Activated CD8-positive, alpha-beta memory T cell treated with anti-CD3 and anti-CD28 coated beads for 24 hours (primary cell): ENCODE measurements at regions not wholly inside any gene's neighbourhood (a gene's known extent, or its start where the extent isn't known, plus 50 kb on each side); places are given as distances from the start of the nearest gene placed in this dataset.

Experiments used
- DNase-seq: peaks from one replicate; pipeline ENCODE4 v3.0.0-alpha.2; 2020

GRCh38 chr11:119902656-119903231, 173.7 kb upstream of the NECTIN1 start:
- DNase-seq: no peak

- DNase-seq: no peak
These were observed 172.9 kb upstream of the NECTIN1 start for GRCh38 chr11:119901657-119902577.

GRCh38 chr11:119899997-119900396, 171.0 kb upstream of the NECTIN1 start:
- DNase-seq: no peak

DNA sequence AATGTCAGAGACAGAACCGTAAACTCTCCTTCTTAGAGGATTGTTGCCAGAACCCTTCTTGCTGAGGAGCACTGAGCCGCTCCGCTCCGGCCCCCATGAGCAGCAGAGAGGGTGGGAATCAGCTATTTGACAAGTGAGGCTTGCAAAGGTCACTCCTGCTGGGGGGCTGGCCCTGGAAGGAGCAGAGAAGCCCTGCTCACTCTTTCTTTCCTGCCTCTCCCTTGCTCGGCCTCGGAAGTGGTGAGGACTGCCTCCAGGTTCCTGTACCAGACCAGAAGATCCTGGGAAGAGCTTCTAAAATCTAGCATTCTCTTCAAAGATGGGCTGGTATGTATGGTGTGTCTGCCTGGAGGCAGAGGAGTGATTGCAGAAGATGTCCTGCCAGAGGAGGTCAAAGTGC, 168.6 kb upstream of the NECTIN1 start:
- DNase-seq: no peak

DNA sequence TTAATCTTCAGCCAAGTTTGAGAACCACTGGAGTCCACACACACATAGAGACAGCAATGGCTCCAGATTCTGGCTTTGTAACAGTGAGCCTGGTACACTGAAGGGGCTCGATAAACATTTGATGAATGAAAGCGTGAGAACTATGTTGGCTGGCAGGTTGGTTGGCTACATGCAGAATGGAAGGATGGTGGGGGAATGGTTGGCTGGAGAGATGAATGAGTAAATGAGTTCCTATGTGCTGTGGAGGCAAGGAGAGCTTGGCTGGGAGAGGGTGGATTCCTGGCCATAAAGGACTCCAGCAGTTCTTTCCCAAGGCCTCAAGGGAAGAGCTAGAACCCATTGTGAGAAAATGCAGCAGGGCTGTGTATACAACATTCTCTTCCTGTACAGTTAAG, 168.0 kb upstream of the NECTIN1 start:
- no peak for DNase-seq

- no peak for DNase-seq
These were observed 167.5 kb upstream of the NECTIN1 start for GRCh38 chr11:119896387-119897045.

GRCh38 chr11:119895981-119896380, 167.0 kb upstream of the NECTIN1 start:
- no peak for DNase-seq

GRCh38 chr11:119894916-119895315, 165.9 kb upstream of the NECTIN1 start:
- no peak for DNase-seq

GRCh38 chr11:119892311-119892808, 163.4 kb upstream of the NECTIN1 start:
- DNase-seq: no peak

- no peak for DNase-seq
These were observed 162.2 kb upstream of the NECTIN1 start for GRCh38 chr11:119891055-119891768.

DNA sequence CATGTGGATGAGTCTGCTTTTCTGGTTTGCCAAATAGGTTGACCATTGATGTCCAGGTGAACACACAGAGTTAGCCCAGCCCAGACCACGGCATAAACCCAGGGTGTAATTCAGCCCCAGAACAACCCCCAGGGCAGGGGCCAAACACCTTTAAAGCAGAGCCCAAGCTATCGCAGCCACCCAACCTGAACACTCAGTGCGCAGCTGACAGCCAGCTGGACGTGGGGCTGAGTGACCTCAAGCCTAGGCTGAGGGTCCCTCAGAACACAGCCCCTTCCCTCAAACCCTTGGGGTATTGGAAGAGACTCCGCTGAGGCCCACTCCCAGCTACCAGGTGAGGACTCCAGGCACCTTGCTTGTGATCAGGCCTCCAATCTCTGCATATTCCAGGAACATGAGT, 161.5 kb upstream of the NECTIN1 start:
- DNase-seq: no peak

DNA sequence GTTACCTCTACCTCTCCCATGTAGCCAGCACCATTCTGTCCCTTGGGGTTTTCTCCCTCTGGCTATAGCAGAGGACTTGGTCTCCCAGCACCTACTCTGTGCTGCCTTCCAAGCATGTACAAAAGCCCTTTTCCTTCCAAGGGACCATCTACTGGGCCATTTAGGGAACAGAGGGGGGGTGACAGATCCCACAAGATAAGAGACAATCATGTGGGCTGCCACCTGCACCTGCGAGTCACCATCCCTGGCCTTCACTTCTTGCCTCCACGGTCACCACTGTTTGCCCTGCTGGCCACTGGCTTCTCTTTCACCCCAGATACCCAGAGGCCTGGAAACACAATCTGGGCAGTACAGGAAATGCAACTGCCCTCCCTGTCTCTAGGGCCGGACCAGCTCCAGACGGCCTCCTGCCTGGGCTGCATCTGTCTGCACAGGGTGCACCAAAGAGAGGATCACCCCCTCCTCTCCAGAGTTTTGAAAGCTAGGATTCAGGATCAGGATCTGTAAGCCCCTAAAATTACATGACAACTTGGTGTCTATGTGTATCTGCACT, 160.8 kb upstream of the NECTIN1 start:
- DNase-seq: no peak

DNA sequence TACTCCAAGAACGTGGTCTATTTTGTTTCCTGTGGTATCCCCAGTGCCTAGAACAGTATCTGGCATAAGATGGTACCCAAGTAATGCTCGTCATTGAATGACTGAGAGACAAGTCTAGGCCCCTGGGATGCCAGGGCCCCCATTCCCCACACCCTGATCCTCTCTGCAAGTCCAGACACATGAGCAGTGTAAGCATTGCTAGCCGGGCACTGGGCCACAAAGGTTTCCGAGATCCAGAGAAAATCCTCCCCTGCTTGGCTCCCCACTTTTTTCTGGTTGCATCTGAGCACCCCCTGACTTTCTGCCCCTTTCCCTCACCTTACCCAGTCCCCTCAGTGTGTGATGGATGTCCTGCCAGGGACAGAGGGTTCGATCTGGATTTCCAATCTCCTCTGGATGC, 160.1 kb upstream of the NECTIN1 start:
- DNase-seq: no peak

GRCh38 chr11:119888119-119888518, 159.1 kb upstream of the NECTIN1 start:
- DNase-seq: no peak

GRCh38 chr11:119886667-119887230, 157.7 kb upstream of the NECTIN1 start:
- DNase-seq: no peak

- no peak for DNase-seq
These were observed 157.0 kb upstream of the NECTIN1 start for GRCh38 chr11:119885861-119886567.

DNA sequence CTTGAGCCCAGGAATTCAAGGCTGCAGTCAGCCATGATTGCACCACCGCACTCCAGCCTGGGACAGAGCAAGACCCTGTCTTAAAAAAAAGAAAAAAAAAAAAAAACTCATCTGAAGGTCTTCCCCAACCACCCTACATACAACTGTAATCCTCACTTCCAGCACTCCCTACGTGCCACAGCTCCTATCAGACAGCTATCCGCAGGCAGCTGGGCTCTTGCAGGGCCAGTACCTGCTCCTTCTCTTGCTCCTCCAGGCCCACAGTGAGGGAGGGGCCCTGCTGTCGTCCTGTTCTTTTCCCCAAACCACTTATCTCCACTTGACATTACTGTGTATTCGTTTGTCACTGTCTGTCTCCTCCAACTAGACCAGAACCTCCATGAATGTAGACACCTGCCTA, 156.1 kb upstream of the NECTIN1 start:
- no peak for DNase-seq

- DNase-seq: no peak
These were observed 153.3 kb upstream of the NECTIN1 start for GRCh38 chr11:119882316-119882715.

- DNase-seq: no peak
These were observed 151.9 kb upstream of the NECTIN1 start for GRCh38 chr11:119880873-119881272.

GRCh38 chr11:119880143-119880542, 151.1 kb upstream of the NECTIN1 start:
- DNase-seq: no peak

DNA sequence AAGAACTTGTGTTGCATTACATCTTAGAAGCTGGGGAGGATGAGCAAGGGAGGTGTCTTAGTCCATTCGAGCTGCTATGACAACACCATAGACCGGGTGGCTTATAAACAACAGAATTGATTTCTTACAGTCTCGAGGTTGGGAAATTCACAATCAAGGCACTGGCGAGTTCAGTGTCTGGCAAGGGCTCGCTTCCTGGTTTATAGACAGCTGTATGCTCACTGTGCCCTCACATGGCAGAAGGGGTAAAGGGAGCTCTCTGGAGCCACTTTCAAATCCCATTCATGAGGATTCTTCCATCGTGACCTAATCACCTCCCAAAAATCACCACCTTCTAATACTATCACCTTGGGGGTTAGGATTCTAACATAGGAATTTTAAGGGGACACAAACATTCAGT, 150.0 kb upstream of the NECTIN1 start:
- DNase-seq: no peak

DNA sequence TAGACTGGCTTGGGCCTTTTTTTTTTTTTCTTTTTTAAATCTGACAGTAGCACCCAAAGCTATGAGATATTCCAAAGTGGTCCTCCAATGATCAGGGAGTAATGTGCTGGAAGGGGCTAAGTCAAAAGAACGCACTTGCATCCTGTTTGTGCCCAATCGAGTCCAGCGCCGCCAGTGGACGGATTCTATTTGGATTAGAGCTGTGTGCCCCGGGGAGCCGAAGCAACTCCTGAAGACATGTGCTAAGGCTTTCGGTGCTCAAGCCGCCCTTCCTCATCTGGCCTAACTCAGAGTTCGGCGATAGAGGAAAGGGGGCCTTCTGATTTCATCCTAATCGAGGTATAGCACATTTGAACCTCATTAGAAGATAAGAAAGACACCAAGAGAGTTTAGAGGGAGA, 147.8 kb upstream of the NECTIN1 start:
- DNase-seq: no peak
